Ecto neural progenitor cell (in vitro differentiated cells): ENCODE measurements at regions not wholly inside any gene's neighbourhood (a gene's known extent, or its start where the extent isn't known, plus 50 kb on each side); places are given as distances from the start of the nearest gene placed in this dataset.
"Not testable (repeated sequence)": the region's sequence is repeated elsewhere in the genome, so short reads cannot be mapped to it uniquely, and the experiment has no call there.

Experiments
- DNase-seq: peaks from one replicate; pipeline ENCODE4 v3.0.0-alpha.2; 2018; ENCODE audit warnings: low spot score

DNA sequence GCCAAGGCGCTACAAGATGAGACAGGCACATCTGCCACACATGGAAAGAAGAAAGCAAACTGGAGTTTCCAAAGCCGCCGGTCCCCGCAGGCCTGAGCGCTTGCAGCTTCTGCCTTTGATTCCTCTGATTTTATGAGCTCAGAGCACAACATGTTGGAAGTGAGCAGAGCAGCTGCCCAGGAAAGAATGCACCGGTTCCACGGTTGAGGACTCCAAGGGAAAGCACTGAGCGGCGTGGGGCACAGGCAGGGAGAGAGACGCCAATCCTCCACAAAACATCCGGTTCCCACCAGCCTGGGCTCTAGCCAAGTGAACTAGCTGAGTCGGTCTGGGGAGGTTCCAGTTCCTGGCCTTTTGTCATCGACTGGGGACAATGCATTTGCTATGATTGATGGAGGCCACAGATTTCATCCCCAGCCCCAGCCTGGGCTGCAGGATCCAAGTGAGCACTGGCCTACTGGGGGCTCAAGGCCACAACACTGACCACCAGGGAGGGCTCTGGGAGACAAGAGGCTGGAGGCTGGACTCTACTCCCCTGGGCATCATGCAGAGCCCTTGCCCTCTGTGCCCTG lies 253.1 kb upstream of the IRF2BP2 start:
- DNase-seq = no peak

- DNase-seq = no peak
Observed at GRCh38 chr1:234862360-234862943, 252.5 kb upstream of the IRF2BP2 start.

- no peak for DNase-seq
Observed at GRCh38 chr1:234861761-234862160, 251.8 kb upstream of the IRF2BP2 start.

DNA sequence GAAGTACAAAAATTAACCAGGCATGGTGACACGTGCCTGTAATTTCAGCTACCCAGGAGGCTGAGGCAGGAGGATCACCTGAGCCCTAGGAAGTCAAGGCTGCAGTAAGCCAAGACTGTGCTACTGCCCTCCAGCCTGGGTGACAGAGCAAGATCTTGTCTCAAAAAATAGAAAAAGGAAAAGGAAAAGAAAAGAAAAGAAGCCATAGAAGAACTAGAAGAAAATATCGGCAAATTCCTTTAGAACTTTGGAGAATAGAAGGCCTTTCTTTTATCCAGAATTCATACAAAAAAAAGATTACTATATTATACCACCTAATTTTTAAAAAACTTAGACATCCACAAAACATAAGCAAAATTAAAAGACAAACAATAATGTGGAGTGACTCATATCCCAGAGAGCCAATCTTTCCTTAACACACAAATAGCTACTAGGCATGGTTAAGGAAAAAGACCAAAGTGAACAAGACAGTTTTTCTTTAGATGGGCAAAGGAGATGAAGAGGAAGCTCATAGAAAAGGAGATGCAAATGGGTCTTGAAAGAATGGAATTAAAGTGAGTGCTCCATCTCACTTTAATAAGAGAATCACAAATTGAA lies 251.1 kb upstream of the IRF2BP2 start:
- no peak for DNase-seq

DNA sequence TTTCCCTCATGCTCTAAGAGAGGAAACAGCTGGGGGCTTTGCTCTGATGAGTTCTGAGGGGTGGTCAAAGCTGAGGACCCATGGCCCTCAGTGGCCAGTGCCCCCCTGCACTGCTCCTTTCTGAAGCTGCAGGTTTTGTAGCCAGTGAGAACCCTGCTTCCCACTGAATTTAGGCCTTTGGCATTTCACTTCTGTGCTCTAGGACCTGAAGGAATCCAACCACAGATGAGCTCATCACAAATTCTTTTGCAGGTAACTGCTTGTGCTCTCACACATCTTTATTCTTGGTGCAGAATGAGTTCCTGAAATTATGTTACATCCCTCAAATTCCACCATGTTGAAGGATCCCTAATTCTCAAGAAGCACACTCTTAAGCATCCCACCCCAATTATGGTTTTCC lies 248.7 kb upstream of the IRF2BP2 start:
- no peak for DNase-seq

- no peak for DNase-seq
Observed at GRCh38 chr1:234856845-234857245, 246.9 kb upstream of the IRF2BP2 start.

GRCh38 chr1:234855851-234856250 lies 245.9 kb upstream of the IRF2BP2 start:
- no peak for DNase-seq

DNA sequence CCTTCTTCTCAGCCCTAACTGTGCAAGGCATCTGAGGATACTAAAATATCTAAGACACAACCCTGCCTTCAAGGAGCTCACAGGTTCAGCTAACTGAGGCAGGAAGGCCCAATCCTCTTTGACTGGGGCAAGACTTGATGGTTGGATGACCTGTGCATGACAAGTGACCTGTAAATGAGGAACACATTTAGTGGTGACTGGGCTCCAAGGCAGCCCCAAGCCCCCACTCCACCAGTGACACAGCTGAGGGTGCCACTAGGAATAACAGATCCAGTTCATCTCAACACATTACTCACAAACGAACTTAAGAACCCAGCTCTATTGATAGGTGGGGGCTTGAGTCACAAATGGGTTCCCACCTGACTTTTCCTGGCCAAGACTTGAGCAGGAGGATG lies 244.7 kb upstream of the IRF2BP2 start:
- no peak for DNase-seq

DNA sequence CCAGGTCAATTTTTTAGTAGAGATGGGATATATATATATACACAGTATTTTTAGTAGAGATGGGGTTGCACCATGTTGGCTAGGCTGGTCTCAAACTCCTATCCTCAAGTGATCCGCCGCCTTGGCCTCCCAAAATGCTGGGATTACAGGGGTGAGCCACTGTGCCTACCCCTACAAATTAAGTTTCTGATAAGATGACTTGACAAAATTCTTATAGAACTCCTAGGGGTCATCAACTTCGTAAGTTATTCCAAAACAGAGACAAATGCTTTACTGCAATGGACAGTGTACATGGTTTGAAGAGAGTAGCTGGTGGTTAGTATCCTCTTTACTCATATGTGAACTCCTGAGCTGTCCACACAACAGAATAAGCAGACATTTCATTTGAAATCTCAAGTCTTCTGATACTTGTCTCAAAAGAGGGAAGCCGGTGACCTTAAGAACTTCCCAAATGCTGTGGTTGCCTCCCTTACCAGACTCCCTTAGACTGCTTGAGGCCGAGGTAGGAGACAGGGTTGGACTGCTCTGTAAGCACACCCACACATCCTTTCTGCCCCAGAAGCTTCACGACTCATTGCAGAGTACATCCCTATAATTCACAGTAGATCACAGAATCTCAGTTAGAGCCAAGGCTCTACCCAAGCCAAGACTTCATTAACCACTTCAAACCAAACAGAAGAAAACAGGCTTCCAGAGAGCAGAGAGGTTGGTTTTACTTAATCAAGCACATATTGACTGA lies 244.1 kb upstream of the IRF2BP2 start:
- DNase-seq = no peak

DNA sequence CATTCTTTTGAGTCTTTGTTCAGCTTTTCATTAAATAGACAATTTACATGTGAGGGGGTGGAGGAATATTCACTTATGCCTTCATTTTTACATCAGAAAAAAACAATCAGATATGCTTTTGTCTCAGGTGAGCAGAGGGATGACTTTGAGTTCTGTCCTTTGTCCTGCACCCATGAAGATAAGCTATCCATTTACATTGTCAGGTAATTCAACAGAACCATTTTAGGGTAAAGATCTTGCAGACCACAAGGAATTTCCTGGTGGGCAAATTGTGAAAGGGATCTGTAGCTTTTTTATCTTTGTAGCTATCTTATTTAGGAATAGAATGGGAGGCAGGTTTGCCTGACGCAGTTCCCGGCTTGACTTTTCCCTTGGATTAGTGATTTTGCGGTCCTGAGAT lies 242.7 kb upstream of the IRF2BP2 start:
- DNase-seq = no peak

- no peak for DNase-seq
Observed at GRCh38 chr1:234851450-234852438, 241.8 kb upstream of the IRF2BP2 start.

- DNase-seq = no peak
Observed at GRCh38 chr1:234849832-234850231, 239.9 kb upstream of the IRF2BP2 start.

GRCh38 chr1:234848972-234849649 lies 239.1 kb upstream of the IRF2BP2 start:
- no peak for DNase-seq

- not testable (repeated sequence) for DNase-seq
Observed at GRCh38 chr1:234846813-234847212, 236.8 kb upstream of the IRF2BP2 start.

GRCh38 chr1:234845836-234846235 lies 235.9 kb upstream of the IRF2BP2 start:
- no peak for DNase-seq

GRCh38 chr1:234845097-234845660 lies 235.2 kb upstream of the IRF2BP2 start:
- no peak for DNase-seq

- DNase-seq = no peak
Observed at GRCh38 chr1:234844479-234845031, 234.6 kb upstream of the IRF2BP2 start.

- DNase-seq = no peak
Observed at GRCh38 chr1:234843946-234844345, 234.0 kb upstream of the IRF2BP2 start.

DNA sequence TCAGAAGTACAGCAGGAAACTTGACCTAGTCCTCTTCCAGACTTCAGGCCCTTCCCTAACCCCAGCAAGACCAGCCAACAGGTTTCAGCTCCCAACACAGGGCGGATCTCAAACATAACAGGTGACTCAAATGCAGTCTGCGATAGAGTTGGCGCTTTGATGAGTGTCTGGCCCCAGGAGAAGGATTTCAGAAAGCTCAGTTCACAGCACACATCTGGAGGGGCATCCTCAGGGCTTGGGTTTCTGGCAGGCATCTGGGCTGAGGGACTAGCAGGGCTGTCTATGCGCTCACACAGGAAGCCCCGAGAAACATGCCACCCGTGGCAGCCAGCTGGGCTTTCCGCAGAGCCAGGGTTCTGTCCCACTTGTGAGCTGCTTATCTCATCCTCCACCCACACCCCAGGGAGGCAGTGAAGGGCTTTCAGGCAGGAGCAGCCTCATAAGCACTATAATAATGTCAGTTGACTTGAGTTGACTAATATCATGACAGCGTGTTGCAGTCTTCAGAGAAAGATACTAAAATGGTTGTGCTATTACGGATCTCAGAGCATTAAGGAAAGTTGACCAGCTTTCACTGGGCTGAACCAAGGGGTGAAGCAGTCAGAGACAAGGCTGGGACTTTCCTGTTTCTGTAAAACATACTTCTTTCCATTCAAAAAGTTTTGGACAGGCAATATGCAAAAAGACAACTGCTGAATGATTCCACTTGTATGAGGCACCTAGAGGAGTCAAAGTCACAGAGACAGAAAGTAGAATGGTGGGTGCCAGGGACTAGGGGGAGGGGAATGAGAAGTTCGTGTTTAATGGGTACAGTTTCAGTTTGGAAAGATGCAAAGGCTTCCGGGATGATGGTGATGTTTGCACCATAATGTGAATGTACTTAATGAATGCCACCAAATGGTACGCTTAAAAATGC lies 233.0 kb upstream of the IRF2BP2 start:
- DNase-seq = no peak
